MCF 10A (cell line): ENCODE measurements at regions not wholly inside any gene's neighbourhood (a gene's known extent, or its start where the extent isn't known, plus 50 kb on each side); places are given as distances from the start of the nearest gene placed in this dataset.
A peak's percentile ranks its signal among the peaks of the same experiment; 100 is the strongest.

Experiments used
- BruUV-seq: library from RNA; stranded (reverse); fragments of 400-500 nt; replicated peaks from 2 replicates; lab custom pipeline; 2021; lab: Mats Ljungman, UMichigan
- CTCF ChIA-PET: fragments of 300-600 bp; sonication (Branson Sonifier 250); formaldehyde crosslinking; extraction: SDS; loops from one replicate; lab custom pipeline; 2021; ENCODE audit warnings: antibody characterized with exemption, inconsistent platforms; lab: Yijun Ruan, JAX
- POLR2A ChIA-PET: fragments of 300-600, 350-650 bp; sonication (Branson Sonifier 250); formaldehyde crosslinking; extraction: SDS; loops from one replicate; lab custom pipeline; 2020; ENCODE audit warnings: antibody characterized with exemption, inconsistent platforms; lab: Yijun Ruan, JAX
- DNase-seq: peaks from one replicate; pipeline ENCODE4 v3.0.0-alpha.2; 2018; ENCODE audit not compliant: unreplicated experiment
- H3K27ac Mint-ChIP-seq: one replicate; pipeline ENCODE4 v1.8.0; 2022; ENCODE audit warnings: mild to moderate bottlenecking, low read depth, mixed read lengths; ENCODE audit not compliant: unreplicated experiment
- H3K27me3 Mint-ChIP-seq: one replicate; pipeline ENCODE4 v1.8.0; 2022; ENCODE audit warnings: mixed read lengths; ENCODE audit not compliant: insufficient read depth, unreplicated experiment
- H3K36me3 Mint-ChIP-seq: one replicate; pipeline ENCODE4 v1.8.0; 2022; ENCODE audit warnings: mild to moderate bottlenecking, moderate library complexity, mixed read lengths; ENCODE audit not compliant: insufficient read depth, unreplicated experiment
- H3K4me1 Mint-ChIP-seq: one replicate; pipeline ENCODE4 v1.8.0; 2022; ENCODE audit warnings: mixed read lengths; ENCODE audit not compliant: insufficient read depth, unreplicated experiment
- H3K4me3 Mint-ChIP-seq: one replicate; pipeline ENCODE4 v1.8.0; 2022; ENCODE audit warnings: mild to moderate bottlenecking, moderate library complexity, mixed read lengths; ENCODE audit not compliant: unreplicated experiment
- H3K9me3 Mint-ChIP-seq: one replicate; pipeline ENCODE4 v1.8.0; 2022; ENCODE audit warnings: mixed read lengths; ENCODE audit not compliant: unreplicated experiment
- CTCF ChIP-seq: fragments of 200-600 bp; IDR thresholded peaks from one replicate; pipeline ENCODE4 v1.8.0; 2022; ENCODE audit warnings: antibody characterized with exemption, mild to moderate bottlenecking; ENCODE audit not compliant: unreplicated experiment
- intact Hi-C: fragments of 100-400 bp; cut with micrococcal nuclease; formaldehyde crosslinking; loops from 2 replicates; pipeline ENCODE4 v1.14.1; 2022

- no peak for TF ChIP-seq CTCF
- Mint-ChIP-seq H3K4me3 (no peak overlapping the region), H3K27ac (peak overlapping the region; percentile 22), H3K4me1 (peaks cover 5% of the 10 kb centered on the region), H3K36me3 (no peaks in the 10 kb centered on the region), H3K27me3 (no peaks in the 10 kb centered on the region), H3K9me3 (no peaks in the 10 kb centered on the region)
- no TSS peak for BruUV-seq
- POLR2A ChIA-PET: interaction anchor here (0.7 to 1.3 kb wide), 2 partner anchors 10 to 77 kb away, joined by 3 read pairs; no protein-coding TSS in a partner anchor
- CTCF ChIA-PET: interaction anchor here (0.5 to 0.6 kb wide), 2 partner anchors 173 to 608 kb away, joined by 3 read pairs; no protein-coding TSS in a partner anchor
- intact Hi-C loops: no loop called here
- DNase-seq: peak; percentile 29
Measured at GRCh38 chr4:188691811-188692210, 552.6 kb downstream of the TRIML1 start.

GRCh38 chr4:188695261-188695660 lies 556.0 kb downstream of the TRIML1 start:
- H3K36me3 Mint-ChIP-seq: no peaks in the 10 kb centered on the region
- no peaks in the 10 kb centered on the region for H3K27me3 Mint-ChIP-seq
- H3K27ac Mint-ChIP-seq: no peak overlapping the region
- DNase-seq: no peak
- no peak overlapping the region for H3K4me3 Mint-ChIP-seq
- BruUV-seq: no TSS peak
- ChIA-PET CTCF (interaction anchor here (0.6 to 0.7 kb wide), 2 partner anchors 87 to 429 kb away, joined by 3 read pairs; no protein-coding TSS in a partner anchor), POLR2A (no interaction called here)
- TF ChIP-seq CTCF: no peak
- intact Hi-C loops: no loop called here
- H3K9me3 Mint-ChIP-seq: no peaks in the 10 kb centered on the region
- peaks cover 10% of the 10 kb centered on the region for H3K4me1 Mint-ChIP-seq

GRCh38 chr4:188697243-188697642 lies 558.0 kb downstream of the TRIML1 start:
- Mint-ChIP-seq H3K36me3 (no peaks in the 10 kb centered on the region), H3K27ac (no peak overlapping the region), H3K9me3 (no peaks in the 10 kb centered on the region), H3K27me3 (no peaks in the 10 kb centered on the region), H3K4me3 (no peak overlapping the region), H3K4me1 (peaks cover 5% of the 10 kb centered on the region)
- DNase-seq: no peak
- POLR2A ChIA-PET: no interaction called here
- BruUV-seq: no TSS peak
- CTCF ChIA-PET: no interaction called here
- no peak for TF ChIP-seq CTCF
- intact Hi-C loops: no loop called here

GRCh38 chr4:188701952-188702351 lies 562.7 kb downstream of the TRIML1 start:
- Mint-ChIP-seq H3K4me1 (peaks cover 10% of the 10 kb centered on the region), H3K27ac (no peak overlapping the region), H3K27me3 (no peaks in the 10 kb centered on the region), H3K36me3 (no peaks in the 10 kb centered on the region), H3K9me3 (no peaks in the 10 kb centered on the region), H3K4me3 (no peak overlapping the region)
- DNase-seq: no peak
- intact Hi-C loops: loop anchor here (10.0 kb wide), 1 partner anchor 423 kb away; no protein-coding TSS in a partner anchor
- no TSS peak for BruUV-seq
- POLR2A ChIA-PET: interaction anchor here (0.5 to 1.3 kb wide), 2 partner anchors 11 to 417 kb away, joined by 3 to 4 read pairs; no protein-coding TSS in a partner anchor
- TF ChIP-seq CTCF: no peak
- CTCF ChIA-PET: no interaction called here
